ENCODE measurements at regions not wholly inside any gene's neighbourhood (a gene's known extent, or its start where the extent isn't known, plus 50 kb on each side); places are given as distances from the start of the nearest gene placed in this dataset.

DNA sequence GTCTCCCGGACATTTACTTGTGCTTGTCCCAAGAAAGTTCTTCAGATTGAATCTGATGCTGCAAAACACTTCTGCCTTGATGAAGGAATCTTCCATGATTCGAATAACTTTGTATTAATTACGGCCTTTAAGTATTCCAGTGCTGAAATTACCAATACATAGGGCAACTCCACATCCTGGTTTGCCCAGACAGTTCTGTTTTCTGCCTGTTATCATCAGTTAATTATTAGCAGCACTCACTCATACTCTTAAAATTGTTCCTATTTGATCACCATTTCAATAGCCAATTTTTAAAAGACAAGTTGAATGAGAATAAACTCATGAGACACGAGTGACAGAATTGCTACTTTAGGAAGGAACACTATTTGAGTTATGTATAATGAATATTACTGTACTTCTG, 620.7 kb upstream of the ZEB2 start:
- no peak for DNase-seq
- no peak overlapping the region for H2BK20ac ChIP-seq (ENCODE audit: low read depth, low read length, poor library complexity, severe bottlenecking)
- no peak overlapping the region for H4K91ac ChIP-seq (ENCODE audit: insufficient read length, low read depth, low read length)
- H2BK5ac ChIP-seq (ENCODE audit: insufficient read length, low read length) = no peak overlapping the region
- no peak overlapping the region for H3K4ac ChIP-seq (ENCODE audit: low read depth, low read length)
- H2BK120ac ChIP-seq (ENCODE audit: low read depth, low read length, poor library complexity, severe bottlenecking) = no peak overlapping the region
- no peak overlapping the region for H3T11ph ChIP-seq (ENCODE audit: low read length)
- peaks cover 0 to 2% of the 10 kb centered on the region in 2 experiments; a peak in 1 of 5 replicates for H3K9me3 Mint-ChIP-seq
- no peaks in the 10 kb centered on the region for H3K79me2 ChIP-seq (ENCODE audit: insufficient read depth, low read length)
- no peak overlapping the region for H4K8ac ChIP-seq (replicated peaks; ENCODE audit: insufficient read length, low read depth, low read length)
- no peak overlapping the region for H3K56ac ChIP-seq (ENCODE audit: insufficient read length, low read depth, low read length)
- no peaks in the 10 kb centered on the region for H3K23me2 ChIP-seq (ENCODE audit: insufficient read length, low read depth, low read length, poor library complexity, severe bottlenecking)
- H3K4me2 ChIP-seq (ENCODE audit: insufficient read depth, insufficient read length, low read length) = no peak overlapping the region
- H3K4me3 Mint-ChIP-seq = no peak overlapping the region
- no peaks in the 10 kb centered on the region for H3K79me1 ChIP-seq (ENCODE audit: insufficient read depth, low read depth, low read length, poor library complexity, severe bottlenecking)
- no peak overlapping the region for H3K9ac ChIP-seq (ENCODE audit: extremely low read depth, insufficient read length, low read length)
- no peak overlapping the region for H3K27ac ChIP-seq (ENCODE audit: insufficient read length, low read depth, low read length)
- no peaks in the 10 kb centered on the region; a peak in 2 of 7 replicates for H3K36me3 Mint-ChIP-seq (ENCODE audit: insufficient read depth in 1 of 3, low read depth in 3 of 3)
- no peak overlapping the region for H2BK15ac ChIP-seq (ENCODE audit: low read depth, low read length)
- TF ChIP-seq, protein P1, sequence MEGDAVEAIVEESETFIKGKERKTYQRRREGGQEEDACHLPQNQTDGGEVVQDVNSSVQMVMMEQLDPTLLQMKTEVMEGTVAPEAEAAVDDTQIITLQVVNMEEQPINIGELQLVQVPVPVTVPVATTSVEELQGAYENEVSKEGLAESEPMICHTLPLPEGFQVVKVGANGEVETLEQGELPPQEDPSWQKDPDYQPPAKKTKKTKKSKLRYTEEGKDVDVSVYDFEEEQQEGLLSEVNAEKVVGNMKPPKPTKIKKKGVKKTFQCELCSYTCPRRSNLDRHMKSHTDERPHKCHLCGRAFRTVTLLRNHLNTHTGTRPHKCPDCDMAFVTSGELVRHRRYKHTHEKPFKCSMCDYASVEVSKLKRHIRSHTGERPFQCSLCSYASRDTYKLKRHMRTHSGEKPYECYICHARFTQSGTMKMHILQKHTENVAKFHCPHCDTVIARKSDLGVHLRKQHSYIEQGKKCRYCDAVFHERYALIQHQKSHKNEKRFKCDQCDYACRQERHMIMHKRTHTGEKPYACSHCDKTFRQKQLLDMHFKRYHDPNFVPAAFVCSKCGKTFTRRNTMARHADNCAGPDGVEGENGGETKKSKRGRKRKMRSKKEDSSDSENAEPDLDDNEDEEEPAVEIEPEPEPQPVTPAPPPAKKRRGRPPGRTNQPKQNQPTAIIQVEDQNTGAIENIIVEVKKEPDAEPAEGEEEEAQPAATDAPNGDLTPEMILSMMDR (conservative IDR thresholded peaks at IDR 0.05) = no peak
- H3K27me3 Mint-ChIP-seq (ENCODE audit: low read depth) = no peaks in the 10 kb centered on the region
- no CpG with 5 or more reads among the region's 4 CpGs for WGBS (ENCODE audit: extremely low coverage, insufficient read length, low lambda C conversion rate)
- H3K14ac ChIP-seq (ENCODE audit: insufficient read depth, low read length) = no peak overlapping the region
- H2AK5ac ChIP-seq (ENCODE audit: insufficient read length, low read length) = no peak overlapping the region
- no peak overlapping the region for H2BK12ac ChIP-seq (ENCODE audit: insufficient read length, low read depth, low read length)
- no peak overlapping the region for H3K18ac ChIP-seq (ENCODE audit: insufficient read length, low read depth, low read length)
- no peaks in the 10 kb centered on the region; the same call in 1 of the 2 replicates for H3K4me1 ChIP-seq (ENCODE audit: insufficient read depth, low read length)
- H4K5ac ChIP-seq (ENCODE audit: insufficient read length, low read depth, low read length) = no peak overlapping the region
- no peaks in the 10 kb centered on the region for H3K4me1 Mint-ChIP-seq
- no peaks in the 10 kb centered on the region for H3K27me3 ChIP-seq (ENCODE audit: insufficient read depth, low read length)
- no peaks in the 10 kb centered on the region for H4K20me1 ChIP-seq (ENCODE audit: control insufficient read depth, insufficient read depth, insufficient read length)
- H2AFZ ChIP-seq (ENCODE audit: low read length) = no peak overlapping the region
- no peaks in the 10 kb centered on the region for H3K9me3 ChIP-seq (ENCODE audit: control insufficient read depth, low read depth, low read length)
- no peak overlapping the region for H3K27ac Mint-ChIP-seq
- H3K23ac ChIP-seq (ENCODE audit: insufficient read length, low read depth, low read length) = no peak overlapping the region
